ENCODE measurements at regions not wholly inside any gene's neighbourhood (a gene's known extent, or its start where the extent isn't known, plus 50 kb on each side); places are given as distances from the start of the nearest gene placed in this dataset.

- CTCF ChIA-PET = no interaction called here
- no peak for DNase-seq (ENCODE audit: low spot score)
- no peak overlapping the region for H3K4me3 ChIP-seq (ENCODE audit: low read depth, low read length, poor library complexity, severe bottlenecking)
- TF ChIP-seq CTCF (conservative IDR thresholded peaks at IDR 0.05; ENCODE audit: low read depth, low read length) = no peak
- TF ChIP-seq EZH2 (IDR thresholded peaks at IDR 0.05; ENCODE audit: borderline replicate concordance, low read depth, low read length, poor library complexity, severe bottlenecking) = no peak
- BruUV-seq (replicated peaks) = no TSS peak
- H3K27me3 ChIP-seq (replicated peaks; ENCODE audit: insufficient read depth, low read depth, low read length, poor library complexity) = peaks cover 29% of the 10 kb centered on the region
- H3K27ac ChIP-seq (ENCODE audit: low read depth, low read length, poor library complexity, severe bottlenecking) = no peak overlapping the region
- POLR2A ChIA-PET (ENCODE audit: low non-redundant PET) = no interaction called here
- no peaks in the 10 kb centered on the region for H3K9me3 ChIP-seq (ENCODE audit: low read depth, low read length, poor library complexity, severe bottlenecking)
- intact Hi-C loops (cut with micrococcal nuclease; ENCODE audit: unreplicated experiment) = no loop called here
- no peaks in the 10 kb centered on the region for H3K36me3 ChIP-seq (ENCODE audit: insufficient read depth, low read length, poor library complexity, severe bottlenecking)
- no peaks in the 10 kb centered on the region for H3K4me1 ChIP-seq (ENCODE audit: insufficient read depth, low read length, poor library complexity, severe bottlenecking)
Measured at GRCh38 chr5:175118700-175119309, 325.2 kb downstream of the DRD1 start.

GRCh38 chr5:175116466-175117048 is 327.4 kb downstream of the DRD1 start:
- Histone ChIP-seq H3K27me3 (replicated peaks; ENCODE audit: insufficient read depth, low read depth, low read length, poor library complexity) (peaks cover 23% of the 10 kb centered on the region), H3K36me3 (ENCODE audit: insufficient read depth, low read length, poor library complexity, severe bottlenecking) (no peaks in the 10 kb centered on the region), H3K9me3 (ENCODE audit: low read depth, low read length, poor library complexity, severe bottlenecking) (no peaks in the 10 kb centered on the region), H3K27ac (ENCODE audit: low read depth, low read length, poor library complexity, severe bottlenecking) (no peak overlapping the region), H3K4me3 (ENCODE audit: low read depth, low read length, poor library complexity, severe bottlenecking) (no peak overlapping the region), H3K4me1 (ENCODE audit: insufficient read depth, low read length, poor library complexity, severe bottlenecking) (no peaks in the 10 kb centered on the region)
- POLR2A ChIA-PET (ENCODE audit: low non-redundant PET) = no interaction called here
- TF ChIP-seq CTCF (conservative IDR thresholded peaks at IDR 0.05; ENCODE audit: low read depth, low read length) (no peak), EZH2 (IDR thresholded peaks at IDR 0.05; ENCODE audit: borderline replicate concordance, low read depth, low read length, poor library complexity, severe bottlenecking) (no peak)
- intact Hi-C loops (cut with micrococcal nuclease; ENCODE audit: unreplicated experiment) = no loop called here
- DNase-seq (ENCODE audit: low spot score) = no peak
- no TSS peak for BruUV-seq (replicated peaks)
- CTCF ChIA-PET = no interaction called here

GRCh38 chr5:175115831-175116230 is 328.2 kb downstream of the DRD1 start:
- no peak for DNase-seq (ENCODE audit: low spot score)
- no peak overlapping the region for H3K4me3 ChIP-seq (ENCODE audit: low read depth, low read length, poor library complexity, severe bottlenecking)
- H3K27me3 ChIP-seq (replicated peaks; ENCODE audit: insufficient read depth, low read depth, low read length, poor library complexity) = peaks cover 26% of the 10 kb centered on the region
- ChIA-PET POLR2A (ENCODE audit: low non-redundant PET) (no interaction called here), CTCF (no interaction called here)
- intact Hi-C loops (cut with micrococcal nuclease; ENCODE audit: unreplicated experiment) = no loop called here
- no peaks in the 10 kb centered on the region for H3K36me3 ChIP-seq (ENCODE audit: insufficient read depth, low read length, poor library complexity, severe bottlenecking)
- H3K9me3 ChIP-seq (ENCODE audit: low read depth, low read length, poor library complexity, severe bottlenecking) = no peaks in the 10 kb centered on the region
- H3K27ac ChIP-seq (ENCODE audit: low read depth, low read length, poor library complexity, severe bottlenecking) = no peak overlapping the region
- no peaks in the 10 kb centered on the region for H3K4me1 ChIP-seq (ENCODE audit: insufficient read depth, low read length, poor library complexity, severe bottlenecking)
- no TSS peak for BruUV-seq (replicated peaks)
- no peak for TF ChIP-seq CTCF (conservative IDR thresholded peaks at IDR 0.05; ENCODE audit: low read depth, low read length)
- no peak for TF ChIP-seq EZH2 (IDR thresholded peaks at IDR 0.05; ENCODE audit: borderline replicate concordance, low read depth, low read length, poor library complexity, severe bottlenecking)

All from A673 (cell line).